Effector memory CD8-positive, alpha-beta T cell (primary cell): ENCODE measurements at regions not wholly inside any gene's neighbourhood (a gene's known extent, or its start where the extent isn't known, plus 50 kb on each side); places are given as distances from the start of the nearest gene placed in this dataset.
"Not testable (repeated sequence)": the region's sequence is repeated elsewhere in the genome, so short reads cannot be mapped to it uniquely, and the experiment has no call there.

ENCODE experiments used
- ATAC-seq: fragments of 150-1000 bp; cut with Tn5 transposase; replicated peaks from 2 replicates; pipeline ENCODE4 v1.10.0; 2021; ENCODE audit warnings: mild to moderate bottlenecking, moderate library complexity
- DNase-seq, 3 experiments: peaks; one replicate each; pipeline ENCODE4 v3.0.0; 2021
- H3K27ac Mint-ChIP-seq, 2 donors: one replicate each; pipeline ENCODE4 v1.8.0; 2022; ENCODE audit warnings: mild to moderate bottlenecking in 2 of 2, mixed read lengths in 2 of 2, moderate library complexity in 2 of 2
- H3K27me3 Mint-ChIP-seq, 2 donors: one replicate each; pipeline ENCODE4 v1.8.0; 2022; ENCODE audit warnings: mixed read lengths in 2 of 2
- H3K36me3 Mint-ChIP-seq: one replicate; pipeline ENCODE4 v1.8.0; 2022; ENCODE audit warnings: mild to moderate bottlenecking, moderate library complexity, mixed read lengths; ENCODE audit not compliant: insufficient read depth
- H3K4me1 Mint-ChIP-seq, 2 donors: one replicate each; pipeline ENCODE4 v1.8.0; 2022; ENCODE audit warnings: low read depth in 2 of 2, mixed read lengths in 2 of 2
- H3K4me3 Mint-ChIP-seq, 2 donors: one replicate each; pipeline ENCODE4 v1.8.0; 2022; ENCODE audit warnings: mild to moderate bottlenecking in 2 of 2, mixed read lengths in 2 of 2, moderate library complexity in 2 of 2
- H3K9me3 Mint-ChIP-seq, 2 donors: one replicate each; pipeline ENCODE4 v1.8.0; 2022; ENCODE audit warnings: mixed read lengths in 2 of 2

- H3K9me3 Mint-ChIP-seq, result peaks cover 7 to 8% of the 10 kb centered on the region in 2 donors
- no peak for ATAC-seq
- H3K4me3 Mint-ChIP-seq, result no peak overlapping the region
- H3K27me3 Mint-ChIP-seq, result no peaks in the 10 kb centered on the region
- no peaks in the 10 kb centered on the region for H3K36me3 Mint-ChIP-seq
- DNase-seq, result no peak
- H3K4me1 Mint-ChIP-seq, result no peaks in the 10 kb centered on the region
- no peak overlapping the region for H3K27ac Mint-ChIP-seq
These were observed 384.1 kb upstream of the LRFN5 start for GRCh38 chr14:41222581-41222980.

GRCh38 chr14:41214978-41215377, 391.7 kb upstream of the LRFN5 start:
- not testable (repeated sequence) for H3K9me3 Mint-ChIP-seq, H3K4me1 Mint-ChIP-seq, H3K27ac Mint-ChIP-seq, H3K27me3 Mint-ChIP-seq, H3K36me3 Mint-ChIP-seq, ATAC-seq, DNase-seq, H3K4me3 Mint-ChIP-seq

- Mint-ChIP-seq H3K27me3 (no peaks in the 10 kb centered on the region), H3K4me1 (no peaks in the 10 kb centered on the region), H3K36me3 (no peaks in the 10 kb centered on the region), H3K4me3 (no peak overlapping the region), H3K9me3 (peaks cover 0 to 6% of the 10 kb centered on the region in 2 donors), H3K27ac (no peak overlapping the region)
- ATAC-seq (no peak), DNase-seq (no peak)
These were observed 405.0 kb upstream of the LRFN5 start for GRCh38 chr14:41201696-41202095.

GRCh38 chr14:41187868-41188267, 418.8 kb upstream of the LRFN5 start:
- DNase-seq, result no peak
- no peak for ATAC-seq
- Mint-ChIP-seq H3K27me3 (no peaks in the 10 kb centered on the region), H3K27ac (no peak overlapping the region), H3K4me3 (no peak overlapping the region), H3K36me3 (no peaks in the 10 kb centered on the region), H3K4me1 (no peaks in the 10 kb centered on the region), H3K9me3 (peaks cover 0 to 9% of the 10 kb centered on the region in 2 donors)

- no peaks in the 10 kb centered on the region for H3K36me3 Mint-ChIP-seq
- no peaks in the 10 kb centered on the region for H3K4me1 Mint-ChIP-seq
- H3K27ac Mint-ChIP-seq, result no peak overlapping the region
- no peak for ATAC-seq
- DNase-seq, result no peak
- peaks cover 0 to 1% of the 10 kb centered on the region in 2 donors for H3K9me3 Mint-ChIP-seq
- H3K27me3 Mint-ChIP-seq, result no peaks in the 10 kb centered on the region
- no peak overlapping the region for H3K4me3 Mint-ChIP-seq
These were observed 435.6 kb upstream of the LRFN5 start for GRCh38 chr14:41171045-41171444.

GRCh38 chr14:41167040-41167439, 439.6 kb upstream of the LRFN5 start:
- DNase-seq (no peak), ATAC-seq (no peak)
- H3K9me3 Mint-ChIP-seq, result peaks cover 0 to 1% of the 10 kb centered on the region in 2 donors
- H3K36me3 Mint-ChIP-seq, result no peaks in the 10 kb centered on the region
- H3K27ac Mint-ChIP-seq, result no peak overlapping the region
- no peak overlapping the region for H3K4me3 Mint-ChIP-seq
- no peaks in the 10 kb centered on the region for H3K27me3 Mint-ChIP-seq
- H3K4me1 Mint-ChIP-seq, result no peaks in the 10 kb centered on the region

GRCh38 chr14:41154143-41154807, 452.4 kb upstream of the LRFN5 start:
- ATAC-seq (no peak), DNase-seq (no peak)
- no peaks in the 10 kb centered on the region for H3K36me3 Mint-ChIP-seq
- no peaks in the 10 kb centered on the region for H3K27me3 Mint-ChIP-seq
- no peak overlapping the region for H3K4me3 Mint-ChIP-seq
- H3K4me1 Mint-ChIP-seq, result no peaks in the 10 kb centered on the region
- H3K27ac Mint-ChIP-seq, result peak overlapping the region in 1 of 2 donors; percentile 36
- peaks cover 0 to 2% of the 10 kb centered on the region in 2 donors for H3K9me3 Mint-ChIP-seq

- H3K9me3 Mint-ChIP-seq, result no peaks in the 10 kb centered on the region
- ATAC-seq (no peak), DNase-seq (no peak)
- H3K4me3 Mint-ChIP-seq, result no peak overlapping the region
- no peaks in the 10 kb centered on the region for H3K27me3 Mint-ChIP-seq
- H3K36me3 Mint-ChIP-seq, result no peaks in the 10 kb centered on the region
- H3K4me1 Mint-ChIP-seq, result no peaks in the 10 kb centered on the region
- no peak overlapping the region for H3K27ac Mint-ChIP-seq
These were observed 460.3 kb upstream of the LRFN5 start for GRCh38 chr14:41146391-41146790.

GRCh38 chr14:41144370-41144769, 462.3 kb upstream of the LRFN5 start:
- Mint-ChIP-seq H3K9me3 (no peaks in the 10 kb centered on the region), H3K4me1 (no peaks in the 10 kb centered on the region), H3K27ac (no peak overlapping the region), H3K4me3 (no peak overlapping the region), H3K36me3 (no peaks in the 10 kb centered on the region), H3K27me3 (no peaks in the 10 kb centered on the region)
- ATAC-seq, result no peak
- no peak for DNase-seq

GRCh38 chr14:41137741-41138140, 468.9 kb upstream of the LRFN5 start:
- Mint-ChIP-seq H3K4me1 (no peaks in the 10 kb centered on the region), H3K9me3 (peaks cover 0 to 4% of the 10 kb centered on the region in 2 donors), H3K27ac (no peak overlapping the region), H3K27me3 (no peaks in the 10 kb centered on the region), H3K36me3 (no peaks in the 10 kb centered on the region), H3K4me3 (no peak overlapping the region)
- DNase-seq (no peak), ATAC-seq (no peak)

GRCh38 chr14:41130274-41130673, 476.4 kb upstream of the LRFN5 start:
- no peak overlapping the region for H3K4me3 Mint-ChIP-seq
- ATAC-seq (no peak), DNase-seq (no peak)
- H3K4me1 Mint-ChIP-seq, result no peaks in the 10 kb centered on the region
- peaks cover 0 to 2% of the 10 kb centered on the region in 2 donors for H3K9me3 Mint-ChIP-seq
- no peaks in the 10 kb centered on the region for H3K27me3 Mint-ChIP-seq
- H3K27ac Mint-ChIP-seq, result no peak overlapping the region
- H3K36me3 Mint-ChIP-seq, result no peaks in the 10 kb centered on the region

- Mint-ChIP-seq H3K9me3 (peaks cover 2 to 7% of the 10 kb centered on the region in 2 donors), H3K4me1 (no peaks in the 10 kb centered on the region), H3K27me3 (no peaks in the 10 kb centered on the region), H3K27ac (no peak overlapping the region), H3K4me3 (no peak overlapping the region), H3K36me3 (peaks cover 2% of the 10 kb centered on the region)
- DNase-seq (no peak), ATAC-seq (no peak)
These were observed 486.3 kb upstream of the LRFN5 start for GRCh38 chr14:41120402-41120801.

GRCh38 chr14:41096131-41096530, 510.5 kb upstream of the LRFN5 start:
- no peaks in the 10 kb centered on the region for H3K27me3 Mint-ChIP-seq
- peaks cover 5 to 11% of the 10 kb centered on the region in 2 donors for H3K9me3 Mint-ChIP-seq
- no peaks in the 10 kb centered on the region for H3K4me1 Mint-ChIP-seq
- H3K36me3 Mint-ChIP-seq, result no peaks in the 10 kb centered on the region
- H3K4me3 Mint-ChIP-seq, result no peak overlapping the region
- ATAC-seq (no peak), DNase-seq (no peak)
- H3K27ac Mint-ChIP-seq, result no peak overlapping the region

GRCh38 chr14:41087056-41087455, 519.6 kb upstream of the LRFN5 start:
- Mint-ChIP-seq H3K9me3 (peaks cover 0 to 10% of the 10 kb centered on the region in 2 donors), H3K36me3 (no peaks in the 10 kb centered on the region), H3K27ac (no peak overlapping the region), H3K4me3 (no peak overlapping the region), H3K4me1 (no peaks in the 10 kb centered on the region), H3K27me3 (no peaks in the 10 kb centered on the region)
- ATAC-seq, result no peak
- no peak for DNase-seq
